A549 (cell line): ENCODE measurements at regions not wholly inside any gene's neighbourhood (a gene's known extent, or its start where the extent isn't known, plus 50 kb on each side); places are given as distances from the start of the nearest gene placed in this dataset.

Experiments
- ATAC-seq, 2 experiments: fragments of 200-7000 bp in 1 of 2; fragments of >200 bp in 1 of 2; cut with Nextera tagmentation in 1 of 2; cut with Tn5 transposase in 1 of 2; 3 replicates each; pipeline versions ENCODE4 v1.8.0 to v1.9.1; 2018 to 2020; ENCODE audit warnings: mild to moderate bottlenecking in 1 of 2, moderate library complexity in 1 of 2
- CTCF ChIA-PET: fragments of 300-600 bp; sonication (Branson Sonifier 250); formaldehyde crosslinking; extraction: SDS; loops from one replicate; lab custom pipeline; 2021; ENCODE audit warnings: antibody characterized with exemption, inconsistent platforms; lab: Yijun Ruan, JAX
- POLR2A ChIA-PET: fragments of 350-600 bp; formaldehyde crosslinking; extraction: SDS; loops from one replicate; lab custom pipeline; 2021; ENCODE audit warnings: antibody characterized with exemption, inconsistent platforms; lab: Yijun Ruan, JAX
- DNase-seq, 2 experiments: peaks; one replicate each; pipeline versions ENCODE4 v3.0.0 to v3.0.0-alpha.2; 2011 to 2016; ENCODE audit warnings: low read depth in 1 of 2, low spot score in 1 of 2
- FAIRE-seq: peaks from 2 replicates; lab custom pipeline; 2011; peaks lifted over from hg19 to GRCh38; lab: Jason Lieb, UNC
- H3K27ac ChIP-seq, 2 experiments: fragments of >200 bp; sonication (Bioruptor Twin); formaldehyde crosslinking; 3 replicates each; pipeline ENCODE4 v1.5.1; 2016 to 2017
- H3K4me1 ChIP-seq: fragments of >200 bp; sonication (Bioruptor Twin); formaldehyde crosslinking; 3 replicates; pipeline ENCODE4 v1.6.1; 2016
- H3K4me2 ChIP-seq: fragments of >200 bp; sonication (Bioruptor Twin); formaldehyde crosslinking; 3 replicates; pipeline ENCODE4 v1.6.1; 2016
- H3K4me3 ChIP-seq: fragments of >200 bp; sonication (Bioruptor Twin); formaldehyde crosslinking; 3 replicates; pipeline ENCODE4 v1.5.1; 2016
- H3K9me3 ChIP-seq: fragments of >200 bp; sonication (Bioruptor Twin); formaldehyde crosslinking; 3 replicates; pipeline ENCODE4 v1.6.1; 2016
- CBX2 ChIP-seq: fragments of 200-600 bp; sonication (generic); IDR thresholded peaks from 2 replicates; pipeline ENCODE4 v1.6.1; 2016; ENCODE audit warnings: low read depth, mild to moderate bottlenecking, borderline replicate concordance
- CEBPB ChIP-seq, 2 experiments: fragments of >200 bp in 1 of 2; sonication (Bioruptor Twin) in 1 of 2; formaldehyde crosslinking in 1 of 2; IDR thresholded peaks; 2 replicates each; pipeline ENCODE4 v1.6.1; 2012 to 2016
- EHF ChIP-seq: fragments of 250-450 bp; sonication (Bioruptor Pico); IDR thresholded peaks from 2 replicates; pipeline ENCODE4 v1.5.0; 2020; ENCODE audit warnings: mild to moderate bottlenecking
- EHMT2 ChIP-seq: fragments of 200-600 bp; sonication (generic); IDR thresholded peaks from 2 replicates; pipeline ENCODE4 v1.6.1; 2016; ENCODE audit warnings: antibody characterized with exemption, low read depth, mild to moderate bottlenecking, moderate library complexity
- ESRRA ChIP-seq: fragments of 150-350 bp; IDR thresholded peaks from 2 replicates; pipeline ENCODE4 v1.6.1; 2014; ENCODE audit warnings: mild to moderate bottlenecking, low read length, borderline replicate concordance
- HDAC2 ChIP-seq: fragments of 200-600 bp; sonication (generic); IDR thresholded peaks from 2 replicates; pipeline ENCODE4 v1.6.1; 2016
- HOXB13 ChIP-seq: fragments of 250-450 bp; sonication (Bioruptor Pico); IDR thresholded peaks from 2 replicates; pipeline ENCODE4 v1.5.0; 2020; ENCODE audit warnings: low read depth, mild to moderate bottlenecking, moderate library complexity
- JUN ChIP-seq, 2 experiments: fragments of >200 bp; sonication (Bioruptor Twin); formaldehyde crosslinking; IDR thresholded peaks; 2 replicates in 1 of 2; 3 replicates in 1 of 2; pipeline ENCODE4 v1.6.1; 2016 to 2017
- KDM1A ChIP-seq: fragments of 200-600 bp; sonication (generic); IDR thresholded peaks from 2 replicates; pipeline ENCODE4 v1.6.1; 2016; ENCODE audit warnings: low read depth, mild to moderate bottlenecking
- KDM5A ChIP-seq: fragments of 200-600 bp; sonication (generic); IDR thresholded peaks from 2 replicates; pipeline ENCODE4 v1.6.1; 2016; ENCODE audit warnings: antibody characterized with exemption, mild to moderate bottlenecking
- MYC ChIP-seq: IDR thresholded peaks from 2 replicates; pipeline ENCODE4 v1.6.1; 2012; ENCODE audit warnings: mild to moderate bottlenecking, inconsistent platforms, low read length, improper control_type of control experiment, borderline replicate concordance
- NFE2L2 ChIP-seq: fragments of 150-350 bp; conservative IDR thresholded peaks from 2 replicates; pipeline ENCODE4 v1.6.1; 2014; ENCODE audit warnings: low read length
- NPAS2 ChIP-seq: fragments of 250-450 bp; sonication (Bioruptor Pico); IDR thresholded peaks from 2 replicates; pipeline ENCODE4 v1.8.0; 2022; ENCODE audit warnings: mild to moderate bottlenecking, moderate library complexity, borderline replicate concordance
- NR3C1 ChIP-seq: fragments of >200 bp; sonication (Bioruptor Twin); formaldehyde crosslinking; IDR thresholded peaks from 3 replicates; pipeline ENCODE4 v1.6.1; 2017
- POLR2A ChIP-seq: IDR thresholded peaks from 2 replicates; pipeline ENCODE4 v1.6.1; 2012; ENCODE audit warnings: mild to moderate bottlenecking, low read length
- RAD21 ChIP-seq, 2 experiments: fragments of >200 bp in 1 of 2; sonication (Bioruptor Twin) in 1 of 2; formaldehyde crosslinking in 1 of 2; IDR thresholded peaks in 1 of 2; conservative IDR thresholded peaks in 1 of 2; 2 replicates in 1 of 2; 3 replicates in 1 of 2; pipeline ENCODE4 v1.6.1; 2012 to 2018; ENCODE audit warnings: inconsistent platforms in 1 of 2
- RFX5 ChIP-seq: fragments of 450-650 bp; IDR thresholded peaks from 2 replicates; pipeline ENCODE4 v1.7.1; 2014; ENCODE audit warnings: antibody characterized with exemption, mild to moderate bottlenecking, moderate library complexity
- SREBF2 ChIP-seq: fragments of 450-650 bp; IDR thresholded peaks from 2 replicates; pipeline ENCODE4 v1.6.1; 2014; ENCODE audit warnings: mild to moderate bottlenecking, moderate library complexity
- ZC3H11A ChIP-seq: fragments of 450-650 bp; IDR thresholded peaks from 2 replicates; pipeline ENCODE4 v1.6.1; 2014; ENCODE audit warnings: antibody characterized with exemption, mild to moderate bottlenecking
- WGBS: methylation state at CpG from one replicate; pipeline ENCODE4 v1.1.6; 2017; ENCODE audit errors: missing lambda C conversion rate; 5-methylcytosine and 5-hydroxymethylcytosine counted together
- TF ChIP-seq, protein P1 (sequence below): fragments of >200 bp; sonication (Bioruptor Twin); formaldehyde crosslinking; IDR thresholded peaks from 2 replicates; pipeline ENCODE4 v1.6.1; 2016
- TF ChIP-seq, protein P2 (sequence below): fragments of >200 bp; sonication (Bioruptor Twin); formaldehyde crosslinking; IDR thresholded peaks from 3 replicates; pipeline ENCODE4 v1.5.1; 2016
- TF ChIP-seq, protein P3 (sequence below): IDR thresholded peaks from 2 replicates; pipeline ENCODE4 v1.6.1; 2012; ENCODE audit warnings: low read depth, borderline replicate concordance
- TF ChIP-seq, protein P4 (sequence below): IDR thresholded peaks from 2 replicates; pipeline ENCODE4 v1.6.1; 2012
- TF ChIP-seq, protein P5 (sequence below): fragments of 150-350 bp; IDR thresholded peaks from 2 replicates; pipeline ENCODE4 v1.6.1; 2014; ENCODE audit warnings: low read depth, mild to moderate bottlenecking, low read length
- TF ChIP-seq, protein P6 (sequence below): fragments of 250-450 bp; sonication (Bioruptor Pico); IDR thresholded peaks from 2 replicates; pipeline ENCODE4 v1.5.0; 2021; ENCODE audit warnings: mild to moderate bottlenecking, moderate library complexity, borderline replicate concordance
- TF ChIP-seq, protein P7 (sequence below): IDR thresholded peaks from 2 replicates; pipeline ENCODE4 v1.6.1; 2012
- TF ChIP-seq, protein P8 (sequence below): fragments of 250-450 bp; sonication (Bioruptor Pico); IDR thresholded peaks from 2 replicates; pipeline ENCODE4 v1.5.0; 2020; ENCODE audit warnings: low read depth, mild to moderate bottlenecking, moderate library complexity

DNA sequence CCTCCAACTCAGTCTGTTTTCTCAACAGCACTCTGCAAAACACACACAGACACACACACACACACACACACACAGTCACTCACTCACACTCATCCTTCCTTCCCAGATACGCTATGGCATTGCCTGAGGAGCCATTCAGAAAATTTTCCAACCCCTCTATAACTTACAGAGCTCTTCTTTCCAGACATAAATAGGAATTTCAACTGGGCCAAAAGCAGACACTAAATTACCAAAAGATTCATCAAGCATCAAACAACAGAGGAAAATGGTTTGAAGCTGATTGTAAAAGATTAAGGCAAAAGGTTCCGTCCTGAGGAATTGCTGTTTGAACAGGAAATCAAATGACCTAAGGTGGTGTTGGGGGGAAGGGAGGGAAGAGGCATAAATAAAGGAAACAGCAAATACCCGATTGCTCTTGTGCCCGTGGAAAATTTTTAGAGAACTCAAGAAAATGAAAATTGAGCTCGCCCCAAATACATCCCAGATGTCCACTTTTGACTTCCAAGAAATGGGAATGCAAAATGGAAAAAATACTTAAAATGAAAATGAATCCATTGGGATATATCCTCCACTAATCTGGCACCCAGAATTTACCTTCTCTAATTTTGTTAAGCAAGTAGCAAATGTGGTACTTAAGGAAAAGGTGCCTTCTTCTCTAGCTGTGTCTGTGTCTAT lies 183.6 kb downstream of the QDPR start:
- ChIA-PET POLR2A (no interaction called here), CTCF (no interaction called here)
- Histone ChIP-seq H3K27ac (no peak overlapping the region), H3K9me3 (no peaks in the 10 kb centered on the region), H3K4me2 (no peak overlapping the region), H3K4me3 (no peak overlapping the region), H3K4me1 (no peaks in the 10 kb centered on the region)
- FAIRE-seq (no peak), DNase-seq (no peak), ATAC-seq (no peak)
- TF ChIP-seq CEBPB (IDR thresholded peaks at IDR 0.05) = no peak
- TF ChIP-seq HOXB13 (CRISPR knock-in tag) = no peak
- TF ChIP-seq EHMT2 = no peak
- TF ChIP-seq, protein P1, sequence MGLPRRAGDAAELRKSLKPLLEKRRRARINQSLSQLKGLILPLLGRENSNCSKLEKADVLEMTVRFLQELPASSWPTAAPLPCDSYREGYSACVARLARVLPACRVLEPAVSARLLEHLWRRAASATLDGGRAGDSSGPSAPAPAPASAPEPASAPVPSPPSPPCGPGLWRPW = no peak
- no peak for TF ChIP-seq RAD21 (conservative IDR thresholded peaks at IDR 0.05 in 1 of 2, IDR thresholded peaks at IDR 0.05 in 1 of 2)
- TF ChIP-seq, protein P2, sequence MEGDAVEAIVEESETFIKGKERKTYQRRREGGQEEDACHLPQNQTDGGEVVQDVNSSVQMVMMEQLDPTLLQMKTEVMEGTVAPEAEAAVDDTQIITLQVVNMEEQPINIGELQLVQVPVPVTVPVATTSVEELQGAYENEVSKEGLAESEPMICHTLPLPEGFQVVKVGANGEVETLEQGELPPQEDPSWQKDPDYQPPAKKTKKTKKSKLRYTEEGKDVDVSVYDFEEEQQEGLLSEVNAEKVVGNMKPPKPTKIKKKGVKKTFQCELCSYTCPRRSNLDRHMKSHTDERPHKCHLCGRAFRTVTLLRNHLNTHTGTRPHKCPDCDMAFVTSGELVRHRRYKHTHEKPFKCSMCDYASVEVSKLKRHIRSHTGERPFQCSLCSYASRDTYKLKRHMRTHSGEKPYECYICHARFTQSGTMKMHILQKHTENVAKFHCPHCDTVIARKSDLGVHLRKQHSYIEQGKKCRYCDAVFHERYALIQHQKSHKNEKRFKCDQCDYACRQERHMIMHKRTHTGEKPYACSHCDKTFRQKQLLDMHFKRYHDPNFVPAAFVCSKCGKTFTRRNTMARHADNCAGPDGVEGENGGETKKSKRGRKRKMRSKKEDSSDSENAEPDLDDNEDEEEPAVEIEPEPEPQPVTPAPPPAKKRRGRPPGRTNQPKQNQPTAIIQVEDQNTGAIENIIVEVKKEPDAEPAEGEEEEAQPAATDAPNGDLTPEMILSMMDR = no peak
- TF ChIP-seq NR3C1 = no peak
- TF ChIP-seq, protein P3, sequence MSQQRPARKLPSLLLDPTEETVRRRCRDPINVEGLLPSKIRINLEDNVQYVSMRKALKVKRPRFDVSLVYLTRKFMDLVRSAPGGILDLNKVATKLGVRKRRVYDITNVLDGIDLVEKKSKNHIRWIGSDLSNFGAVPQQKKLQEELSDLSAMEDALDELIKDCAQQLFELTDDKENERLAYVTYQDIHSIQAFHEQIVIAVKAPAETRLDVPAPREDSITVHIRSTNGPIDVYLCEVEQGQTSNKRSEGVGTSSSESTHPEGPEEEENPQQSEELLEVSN = no peak
- TF ChIP-seq ESRRA = no peak
- TF ChIP-seq MYC = no peak
- no peak for TF ChIP-seq EHF (CRISPR knock-in tag)
- no peak for TF ChIP-seq ZC3H11A
- TF ChIP-seq, protein P4, sequence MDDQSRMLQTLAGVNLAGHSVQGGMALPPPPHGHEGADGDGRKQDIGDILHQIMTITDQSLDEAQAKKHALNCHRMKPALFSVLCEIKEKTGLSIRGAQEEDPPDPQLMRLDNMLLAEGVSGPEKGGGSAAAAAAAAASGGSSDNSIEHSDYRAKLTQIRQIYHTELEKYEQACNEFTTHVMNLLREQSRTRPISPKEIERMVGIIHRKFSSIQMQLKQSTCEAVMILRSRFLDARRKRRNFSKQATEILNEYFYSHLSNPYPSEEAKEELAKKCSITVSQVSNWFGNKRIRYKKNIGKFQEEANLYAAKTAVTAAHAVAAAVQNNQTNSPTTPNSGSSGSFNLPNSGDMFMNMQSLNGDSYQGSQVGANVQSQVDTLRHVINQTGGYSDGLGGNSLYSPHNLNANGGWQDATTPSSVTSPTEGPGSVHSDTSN = no peak
- TF ChIP-seq CBX2 = no peak
- TF ChIP-seq, protein P5, sequence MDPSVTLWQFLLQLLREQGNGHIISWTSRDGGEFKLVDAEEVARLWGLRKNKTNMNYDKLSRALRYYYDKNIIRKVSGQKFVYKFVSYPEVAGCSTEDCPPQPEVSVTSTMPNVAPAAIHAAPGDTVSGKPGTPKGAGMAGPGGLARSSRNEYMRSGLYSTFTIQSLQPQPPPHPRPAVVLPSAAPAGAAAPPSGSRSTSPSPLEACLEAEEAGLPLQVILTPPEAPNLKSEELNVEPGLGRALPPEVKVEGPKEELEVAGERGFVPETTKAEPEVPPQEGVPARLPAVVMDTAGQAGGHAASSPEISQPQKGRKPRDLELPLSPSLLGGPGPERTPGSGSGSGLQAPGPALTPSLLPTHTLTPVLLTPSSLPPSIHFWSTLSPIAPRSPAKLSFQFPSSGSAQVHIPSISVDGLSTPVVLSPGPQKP = no peak
- TF ChIP-seq HDAC2 = no peak
- TF ChIP-seq RFX5 = no peak
- no peak for TF ChIP-seq SREBF2
- no peak for TF ChIP-seq POLR2A
- TF ChIP-seq, protein P6, sequence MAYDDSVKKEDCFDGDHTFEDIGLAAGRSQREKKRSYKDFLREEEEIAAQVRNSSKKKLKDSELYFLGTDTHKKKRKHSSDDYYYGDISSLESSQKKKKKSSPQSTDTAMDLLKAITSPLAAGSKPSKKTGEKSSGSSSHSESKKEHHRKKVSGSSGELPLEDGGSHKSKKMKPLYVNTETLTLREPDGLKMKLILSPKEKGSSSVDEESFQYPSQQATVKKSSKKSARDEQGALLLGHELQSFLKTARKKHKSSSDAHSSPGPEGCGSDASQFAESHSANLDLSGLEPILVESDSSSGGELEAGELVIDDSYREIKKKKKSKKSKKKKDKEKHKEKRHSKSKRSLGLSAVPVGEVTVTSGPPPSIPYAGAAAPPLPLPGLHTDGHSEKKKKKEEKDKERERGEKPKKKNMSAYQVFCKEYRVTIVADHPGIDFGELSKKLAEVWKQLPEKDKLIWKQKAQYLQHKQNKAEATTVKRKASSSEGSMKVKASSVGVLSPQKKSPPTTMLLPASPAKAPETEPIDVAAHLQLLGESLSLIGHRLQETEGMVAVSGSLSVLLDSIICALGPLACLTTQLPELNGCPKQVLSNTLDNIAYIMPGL (CRISPR knock-in tag) = no peak
- WGBS = under 1% methylated on average over 5 of the region's 5 CpGs

DNA sequence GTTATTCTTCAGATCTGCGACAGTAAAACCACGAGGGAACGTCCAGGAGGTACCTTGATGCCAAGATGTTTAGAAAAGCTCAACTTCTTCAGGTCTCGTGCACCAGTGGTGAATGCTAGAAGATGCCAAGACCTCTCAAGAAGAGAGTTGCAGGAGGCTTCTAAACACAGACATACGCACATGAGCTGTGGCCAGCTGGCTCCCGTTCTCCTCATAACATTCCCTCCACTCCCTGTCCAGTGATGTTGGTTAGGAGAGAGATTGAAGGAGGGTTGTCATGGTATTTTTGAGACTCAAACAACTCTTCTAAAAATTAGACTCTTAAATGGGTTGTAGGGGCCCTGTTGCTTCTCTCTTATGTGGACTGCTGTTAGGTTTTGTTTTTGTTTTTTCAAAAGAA lies 184.3 kb downstream of the QDPR start:
- Histone ChIP-seq H3K9me3 (no peaks in the 10 kb centered on the region), H3K4me3 (no peak overlapping the region), H3K4me2 (no peak overlapping the region), H3K27ac (no peak overlapping the region), H3K4me1 (no peaks in the 10 kb centered on the region)
- whole genome bisulfite sequencing = 12% methylated on average over 5 of the region's 6 CpGs
- DNase-seq = no peak
- no peak for ATAC-seq
- FAIRE-seq = no peak
- POLR2A ChIA-PET = no interaction called here
- TF ChIP-seq SREBF2 = no peak
- no peak for TF ChIP-seq NPAS2
- TF ChIP-seq, protein P7, sequence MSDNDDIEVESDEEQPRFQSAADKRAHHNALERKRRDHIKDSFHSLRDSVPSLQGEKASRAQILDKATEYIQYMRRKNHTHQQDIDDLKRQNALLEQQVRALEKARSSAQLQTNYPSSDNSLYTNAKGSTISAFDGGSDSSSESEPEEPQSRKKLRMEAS = no peak
- TF ChIP-seq ESRRA = no peak
- TF ChIP-seq NFE2L2 = no peak
- no peak for TF ChIP-seq EHF (CRISPR knock-in tag)
- no peak for TF ChIP-seq HDAC2
- TF ChIP-seq, protein P5 = no peak
- TF ChIP-seq, protein P8, sequence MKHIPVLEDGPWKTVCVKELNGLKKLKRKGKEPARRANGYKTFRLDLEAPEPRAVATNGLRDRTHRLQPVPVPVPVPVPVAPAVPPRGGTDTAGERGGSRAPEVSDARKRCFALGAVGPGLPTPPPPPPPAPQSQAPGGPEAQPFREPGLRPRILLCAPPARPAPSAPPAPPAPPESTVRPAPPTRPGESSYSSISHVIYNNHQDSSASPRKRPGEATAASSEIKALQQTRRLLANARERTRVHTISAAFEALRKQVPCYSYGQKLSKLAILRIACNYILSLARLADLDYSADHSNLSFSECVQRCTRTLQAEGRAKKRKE (CRISPR knock-in tag) = no peak
- TF ChIP-seq KDM1A = no peak
- TF ChIP-seq KDM5A = no peak
- no peak for TF ChIP-seq POLR2A
- no peak for TF ChIP-seq JUN (IDR thresholded peaks at IDR 0.05)
- CTCF ChIA-PET = no interaction called here
